Stimulated activated memory B cell treated with anti-CD40 and anti-IgM and Interleukin-4, amounts not matched to agents 10 μg/mL and 1 μg/mL and 100 μg/mL, for 72 hours (primary cell): ENCODE measurements at regions not wholly inside any gene's neighbourhood (a gene's known extent, or its start where the extent isn't known, plus 50 kb on each side); places are given as distances from the start of the nearest gene placed in this dataset.

Experiments
- ATAC-seq: fragments of 150-1000 bp; cut with Tn5 transposase; 2 replicates; pipeline ENCODE4 v1.10.0; 2021
- H3K27ac Mint-ChIP-seq: one replicate; pipeline ENCODE4 v1.8.0; 2022; ENCODE audit warnings: mild to moderate bottlenecking, mixed read lengths
- H3K27me3 Mint-ChIP-seq: one replicate; pipeline ENCODE4 v1.8.0; 2022; ENCODE audit warnings: mixed read lengths
- H3K36me3 Mint-ChIP-seq: one replicate; pipeline ENCODE4 v1.8.0; 2022; ENCODE audit warnings: mixed read lengths
- H3K4me1 Mint-ChIP-seq: one replicate; pipeline ENCODE4 v1.8.0; 2022; ENCODE audit warnings: mixed read lengths
- H3K4me3 Mint-ChIP-seq: one replicate; pipeline ENCODE4 v1.8.0; 2022; ENCODE audit warnings: mild to moderate bottlenecking, moderate library complexity, mixed read lengths
- H3K9me3 Mint-ChIP-seq: one replicate; pipeline ENCODE4 v1.8.0; 2022; ENCODE audit warnings: mixed read lengths

DNA sequence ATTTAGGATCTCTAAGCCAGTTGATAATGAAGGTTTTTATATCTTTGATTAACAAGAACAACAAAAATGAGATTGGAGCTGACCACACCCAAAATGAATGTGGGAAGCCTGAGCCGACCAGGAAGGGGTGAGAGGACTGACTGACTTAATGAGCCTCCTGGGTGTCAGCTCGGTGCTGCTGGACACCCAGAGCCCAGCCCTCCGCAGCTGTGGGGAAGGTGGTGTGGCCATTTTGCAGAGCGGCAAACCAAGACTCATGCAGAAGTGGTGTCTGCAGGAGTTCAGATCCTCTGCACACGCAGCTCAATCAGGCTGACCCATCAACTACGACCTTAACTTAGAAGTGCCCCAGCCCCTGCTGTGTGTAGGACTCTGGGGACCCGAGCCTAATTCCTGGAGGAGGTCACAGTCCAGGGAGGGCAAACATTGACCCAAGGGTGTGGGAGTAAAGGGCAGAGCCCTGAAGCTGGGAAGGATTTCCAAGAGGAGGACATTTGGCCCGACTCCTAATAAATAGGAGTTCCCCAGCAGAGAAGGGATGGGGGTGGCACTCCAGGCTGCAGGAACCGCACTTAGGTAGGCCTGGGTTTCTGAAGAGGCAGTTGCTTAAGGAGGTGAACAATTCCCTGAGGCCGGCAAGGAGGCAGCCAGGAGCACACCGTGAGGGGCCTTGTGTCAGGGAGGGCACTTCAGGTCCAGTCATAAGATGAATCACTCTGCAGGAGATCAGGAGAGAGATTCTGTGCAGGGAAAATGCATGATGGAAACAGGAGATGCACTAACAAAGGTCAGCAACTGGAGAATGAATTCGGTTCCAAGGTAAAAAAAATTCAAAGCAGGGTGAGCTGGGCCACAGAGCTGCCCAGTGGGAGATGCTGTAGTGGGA is 197.1 kb upstream of the TPM1 start:
- no peaks in the 10 kb centered on the region for H3K9me3 Mint-ChIP-seq
- H3K27me3 Mint-ChIP-seq = peaks cover 31% of the 10 kb centered on the region

DNA sequence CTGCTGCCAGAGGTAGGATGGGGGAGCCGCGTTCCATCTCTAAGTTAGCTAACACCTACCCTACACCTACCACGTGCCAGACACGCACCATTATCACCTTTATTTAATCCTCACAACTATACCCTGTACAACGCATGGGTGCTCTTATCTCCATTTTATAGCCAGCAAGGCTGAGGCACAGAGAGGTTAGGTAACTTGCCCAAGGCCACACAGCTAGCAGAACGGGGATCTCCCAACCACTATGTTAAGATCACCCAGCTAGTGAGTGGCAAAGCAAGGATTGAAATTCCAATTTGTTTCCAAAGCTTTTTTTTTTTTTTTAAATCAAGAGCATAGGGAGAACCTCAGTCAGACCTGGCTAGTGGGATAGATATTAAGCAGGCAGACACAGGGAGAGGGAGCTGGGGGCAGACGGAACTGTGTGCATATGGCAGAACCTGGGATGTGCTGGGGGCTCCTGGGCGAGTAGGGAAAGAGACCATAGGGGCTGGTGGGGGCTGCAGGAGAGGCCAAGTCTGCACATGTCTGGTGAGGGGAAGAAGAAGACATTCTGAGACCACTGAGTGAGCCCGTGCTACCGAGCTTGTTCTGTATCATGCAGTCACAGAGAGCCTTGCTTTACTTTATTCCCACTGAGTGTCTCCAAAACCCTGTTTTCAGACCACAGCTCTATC is 196.3 kb upstream of the TPM1 start:
- peaks cover 31% of the 10 kb centered on the region for H3K27me3 Mint-ChIP-seq
- no peaks in the 10 kb centered on the region for H3K4me1 Mint-ChIP-seq
- no peaks in the 10 kb centered on the region for H3K9me3 Mint-ChIP-seq
- no peak for ATAC-seq
- no peaks in the 10 kb centered on the region for H3K36me3 Mint-ChIP-seq
- no peak overlapping the region for H3K4me3 Mint-ChIP-seq
- no peak overlapping the region for H3K27ac Mint-ChIP-seq

More for the DNA sequence above, 197.1 kb upstream of the TPM1 start:
- Mint-ChIP-seq H3K4me3 (no peak overlapping the region), H3K27ac (no peak overlapping the region), H3K4me1 (no peaks in the 10 kb centered on the region), H3K36me3 (no peaks in the 10 kb centered on the region)
- no peak for ATAC-seq

DNA sequence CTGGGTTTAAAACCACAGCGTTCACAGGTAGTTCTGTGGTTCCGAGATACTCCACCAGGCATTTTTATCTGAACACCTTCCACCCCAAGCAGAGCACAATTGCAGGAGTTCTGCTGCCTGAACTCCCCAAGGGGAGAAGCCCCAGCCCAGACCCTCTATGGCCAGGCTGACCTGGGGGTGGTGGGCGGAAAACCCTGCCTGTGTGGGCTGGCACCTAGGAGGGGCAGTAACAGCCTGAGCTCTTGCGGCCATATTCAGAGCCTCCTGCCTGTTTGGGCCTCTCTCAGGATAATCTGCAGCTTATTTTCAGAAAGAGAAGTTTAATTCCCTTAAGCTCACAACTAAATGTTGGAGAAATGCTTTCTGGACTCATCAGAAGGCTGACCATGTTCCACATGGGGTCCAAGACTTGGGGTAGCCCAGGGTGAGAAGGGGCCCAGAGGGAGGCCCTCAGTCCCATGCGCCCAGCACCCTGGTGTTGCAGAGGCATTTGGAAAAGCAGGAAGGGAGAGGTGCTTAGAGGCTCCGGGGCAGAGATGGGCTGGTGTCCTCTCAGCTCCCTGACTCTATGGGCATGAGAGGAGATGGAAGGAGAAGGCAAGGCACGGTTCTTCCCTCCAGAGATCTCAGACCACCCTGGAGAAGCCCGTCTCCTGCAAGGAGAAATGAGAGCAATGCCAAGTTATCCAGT is 195.6 kb upstream of the TPM1 start:
- no peaks in the 10 kb centered on the region for H3K4me1 Mint-ChIP-seq
- H3K27me3 Mint-ChIP-seq = peaks cover 31% of the 10 kb centered on the region
- H3K4me3 Mint-ChIP-seq = no peak overlapping the region
- no peak for ATAC-seq
- no peak overlapping the region for H3K27ac Mint-ChIP-seq
- H3K9me3 Mint-ChIP-seq = no peaks in the 10 kb centered on the region
- H3K36me3 Mint-ChIP-seq = no peaks in the 10 kb centered on the region

DNA sequence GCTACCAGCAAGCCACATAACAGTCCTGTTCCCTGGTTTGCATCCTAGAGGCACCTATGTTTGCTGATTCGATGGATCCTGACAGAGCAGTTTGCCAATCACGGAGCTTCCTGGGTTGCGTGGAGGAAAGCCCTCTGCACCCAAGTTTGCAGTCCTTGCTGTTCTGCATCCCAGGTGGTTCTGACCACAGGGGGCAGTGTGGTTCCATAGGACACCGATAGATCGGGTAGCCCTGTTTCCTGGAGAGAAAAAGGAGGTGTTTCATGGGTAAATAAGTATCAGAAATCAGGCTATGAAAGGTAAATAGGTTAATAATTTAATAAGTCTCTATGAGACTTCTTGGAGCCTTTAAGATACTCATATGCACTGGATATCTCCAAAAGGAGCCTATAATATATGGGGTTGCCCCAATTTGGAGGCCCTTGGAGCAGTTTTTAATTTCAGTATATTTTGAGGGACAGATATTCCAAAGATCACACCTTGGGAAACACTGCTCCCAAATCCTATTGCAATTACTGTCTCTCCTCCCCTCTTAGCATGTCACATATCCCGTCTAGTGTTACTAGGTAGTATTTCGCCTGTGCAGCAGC is 194.6 kb upstream of the TPM1 start:
- no peak overlapping the region for H3K27ac Mint-ChIP-seq
- no peaks in the 10 kb centered on the region for H3K4me1 Mint-ChIP-seq
- no peak for ATAC-seq
- peaks cover 31% of the 10 kb centered on the region for H3K27me3 Mint-ChIP-seq
- H3K36me3 Mint-ChIP-seq = no peaks in the 10 kb centered on the region
- no peak overlapping the region for H3K4me3 Mint-ChIP-seq
- H3K9me3 Mint-ChIP-seq = no peaks in the 10 kb centered on the region

DNA sequence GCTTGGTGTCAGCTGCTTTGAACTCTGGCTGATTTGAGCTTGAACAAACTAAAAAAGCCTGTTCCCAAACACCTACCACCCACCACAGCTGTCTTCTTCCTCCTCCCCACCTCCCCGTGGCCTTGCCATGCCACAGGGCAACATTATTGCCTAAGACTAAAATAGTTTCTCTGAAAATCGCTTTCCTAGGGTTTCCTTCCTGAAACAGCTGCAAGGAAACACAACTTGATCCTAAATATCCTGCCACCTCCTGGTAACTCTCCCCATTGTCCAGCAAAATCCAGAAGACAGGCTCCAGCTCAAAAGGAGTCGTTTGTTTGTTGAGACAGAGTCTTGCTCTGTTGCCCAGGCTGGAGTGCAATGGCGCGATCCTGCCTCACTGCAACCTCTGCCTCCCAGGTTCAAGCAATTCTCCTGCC is 193.9 kb upstream of the TPM1 start:
- Mint-ChIP-seq H3K9me3 (no peaks in the 10 kb centered on the region), H3K36me3 (no peaks in the 10 kb centered on the region), H3K27ac (no peak overlapping the region), H3K4me1 (no peaks in the 10 kb centered on the region), H3K27me3 (peaks cover 31% of the 10 kb centered on the region), H3K4me3 (no peak overlapping the region)
- ATAC-seq = no peak

DNA sequence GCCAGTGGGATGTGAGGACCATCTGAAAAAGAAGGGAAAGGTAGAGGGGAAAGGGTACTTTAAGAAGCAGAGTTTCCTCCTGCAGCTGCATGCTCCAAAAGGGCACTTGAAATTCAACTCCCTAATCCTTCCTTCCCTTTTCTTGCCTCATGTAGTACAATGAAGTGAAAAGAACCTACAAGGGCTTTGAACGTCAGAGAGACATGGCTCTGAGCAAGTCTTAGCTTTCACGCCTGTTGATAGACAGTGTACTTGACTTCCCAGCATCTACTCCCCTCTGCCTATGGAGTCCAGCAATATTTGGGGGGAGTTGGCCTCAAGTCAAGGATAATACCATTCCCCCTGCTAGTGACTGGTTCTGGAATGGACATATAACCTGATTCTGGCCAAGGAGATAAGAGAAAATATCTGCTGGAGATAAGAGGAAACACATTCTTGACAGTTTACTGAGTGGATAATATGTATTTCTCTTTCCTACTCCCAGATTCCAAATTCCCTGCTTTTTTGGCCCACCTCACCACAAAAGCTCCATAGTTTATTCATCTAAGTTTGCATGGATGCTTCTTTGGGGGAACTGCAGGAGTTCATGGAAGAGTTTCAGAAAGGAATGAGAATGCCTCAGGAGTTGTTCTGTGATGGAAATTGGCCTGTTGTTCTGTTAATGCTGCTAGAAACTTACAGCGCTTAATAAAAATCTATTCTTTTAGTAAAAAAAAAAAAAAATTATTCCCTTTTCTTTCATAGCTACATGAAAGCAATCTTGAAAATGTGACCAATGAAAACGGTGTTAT is 193.0 kb upstream of the TPM1 start:
- no peaks in the 10 kb centered on the region for H3K36me3 Mint-ChIP-seq
- H3K4me1 Mint-ChIP-seq = no peaks in the 10 kb centered on the region
- no peak overlapping the region for H3K4me3 Mint-ChIP-seq
- no peaks in the 10 kb centered on the region for H3K9me3 Mint-ChIP-seq
- no peak overlapping the region for H3K27ac Mint-ChIP-seq
- peaks cover 30% of the 10 kb centered on the region for H3K27me3 Mint-ChIP-seq
- no peak for ATAC-seq

DNA sequence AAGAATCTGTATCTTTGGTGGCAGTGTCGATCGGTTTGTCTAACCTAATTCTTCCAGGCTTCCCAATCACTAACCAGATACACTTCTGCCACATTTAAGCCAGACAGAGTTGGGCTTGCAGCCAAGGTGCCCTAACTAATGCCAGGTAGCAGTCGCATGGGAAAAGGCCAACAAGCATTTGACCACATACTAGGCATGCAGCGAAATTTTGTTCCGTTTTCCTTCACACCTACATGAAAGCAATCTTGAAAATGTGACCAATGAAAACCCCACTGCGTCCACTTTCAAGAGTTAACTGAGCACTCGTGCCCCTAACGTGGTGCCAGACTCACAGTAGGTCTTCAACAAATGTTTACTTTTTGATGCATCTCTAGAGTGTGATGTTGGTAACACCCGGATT is 192.2 kb upstream of the TPM1 start:
- H3K27ac Mint-ChIP-seq = no peak overlapping the region
- no peaks in the 10 kb centered on the region for H3K36me3 Mint-ChIP-seq
- H3K9me3 Mint-ChIP-seq = no peaks in the 10 kb centered on the region
- no peaks in the 10 kb centered on the region for H3K4me1 Mint-ChIP-seq
- H3K4me3 Mint-ChIP-seq = no peak overlapping the region
- peaks cover 22% of the 10 kb centered on the region for H3K27me3 Mint-ChIP-seq
- no peak for ATAC-seq

DNA sequence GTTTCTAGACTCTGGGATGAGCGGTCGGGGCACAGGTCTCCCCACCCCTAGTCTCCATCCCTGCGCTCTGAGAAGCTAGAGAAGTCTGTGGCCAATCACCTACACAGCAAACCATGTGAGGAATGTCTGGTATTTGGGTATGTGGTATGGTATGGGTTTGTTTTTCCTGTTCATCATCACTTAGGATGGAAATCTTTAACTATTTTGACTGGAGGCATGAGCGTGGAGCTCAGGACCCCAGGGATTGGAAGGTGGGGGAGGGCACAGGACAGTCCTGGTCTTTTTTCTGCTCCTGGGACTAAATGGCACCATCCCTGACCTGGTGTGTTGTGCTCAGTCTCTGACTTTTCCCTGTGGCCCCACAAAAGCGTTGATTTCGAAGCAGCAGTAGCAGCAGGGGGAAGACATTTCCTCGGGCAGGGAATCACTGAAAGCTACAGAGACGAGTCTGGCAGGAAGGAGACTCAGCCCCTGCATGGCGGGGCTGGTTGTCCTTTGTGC is 191.7 kb upstream of the TPM1 start:
- ATAC-seq = no peak

DNA sequence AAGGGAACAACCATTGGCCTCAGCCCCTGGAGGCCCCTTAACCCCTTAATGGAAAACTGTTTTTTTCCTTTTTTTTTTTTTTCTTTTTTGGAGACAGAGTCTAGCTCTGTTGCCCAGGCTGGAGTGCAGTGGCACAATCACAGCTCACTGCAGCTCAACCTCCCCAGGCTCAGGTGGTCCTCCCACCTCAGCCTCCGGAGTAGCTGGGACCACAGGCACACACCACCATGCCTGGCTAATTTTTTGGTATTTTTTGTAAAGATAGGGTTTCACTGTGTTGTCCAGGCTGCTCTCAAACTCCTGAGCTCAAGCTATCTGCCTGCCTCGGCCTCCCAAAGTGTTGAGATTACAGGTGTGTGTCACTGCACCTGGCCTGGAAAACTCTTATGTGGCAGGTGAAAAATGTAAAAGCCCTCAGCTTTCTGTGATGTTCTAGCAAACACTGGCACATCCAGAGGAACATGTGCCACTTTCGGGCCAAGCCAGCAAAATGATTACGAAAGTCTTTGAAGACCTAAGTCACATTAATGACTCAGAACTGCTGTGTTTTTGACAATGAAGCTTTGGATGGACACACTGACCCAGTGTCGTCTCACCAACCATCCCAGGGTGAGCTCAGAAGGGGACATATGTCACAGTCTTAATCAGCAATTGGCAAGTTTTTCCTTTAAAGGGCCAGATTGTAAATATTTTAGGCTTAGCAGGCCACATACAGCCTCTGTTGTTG is 189.3 kb upstream of the TPM1 start:
- H3K4me1 Mint-ChIP-seq = no peaks in the 10 kb centered on the region
- no peak for ATAC-seq
- H3K4me3 Mint-ChIP-seq = no peak overlapping the region
- peaks cover 23% of the 10 kb centered on the region for H3K27me3 Mint-ChIP-seq
- no peaks in the 10 kb centered on the region for H3K36me3 Mint-ChIP-seq
- H3K9me3 Mint-ChIP-seq = no peaks in the 10 kb centered on the region
- no peak overlapping the region for H3K27ac Mint-ChIP-seq

More for the DNA sequence above, 191.7 kb upstream of the TPM1 start:
- Mint-ChIP-seq H3K4me3 (no peak overlapping the region), H3K27ac (no peak overlapping the region), H3K9me3 (no peaks in the 10 kb centered on the region), H3K36me3 (no peaks in the 10 kb centered on the region), H3K4me1 (no peaks in the 10 kb centered on the region), H3K27me3 (peaks cover 21% of the 10 kb centered on the region)

DNA sequence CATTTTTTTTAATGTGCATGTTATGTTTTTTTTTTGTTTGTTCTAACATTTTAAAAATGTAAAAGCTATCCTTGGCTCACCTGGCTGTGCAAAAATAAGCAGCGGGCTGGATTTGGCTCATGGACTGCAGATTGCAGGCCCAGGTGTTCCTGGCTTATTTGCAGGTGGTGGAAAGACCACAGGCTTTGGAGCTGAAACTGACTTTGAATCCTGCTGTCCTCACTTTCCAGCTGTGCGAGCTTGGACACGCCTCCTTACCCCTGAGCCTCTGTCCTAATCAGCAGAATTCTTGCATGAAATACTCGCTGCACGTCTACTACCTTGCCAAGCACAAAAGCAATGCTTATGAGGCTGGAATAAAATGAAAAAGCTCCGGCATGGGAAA is 188.7 kb upstream of the TPM1 start:
- H3K4me3 Mint-ChIP-seq = no peak overlapping the region
- H3K9me3 Mint-ChIP-seq = no peaks in the 10 kb centered on the region
- no peaks in the 10 kb centered on the region for H3K36me3 Mint-ChIP-seq
- H3K4me1 Mint-ChIP-seq = no peaks in the 10 kb centered on the region
- ATAC-seq = no peak
- H3K27ac Mint-ChIP-seq = no peak overlapping the region
- H3K27me3 Mint-ChIP-seq = peaks cover 23% of the 10 kb centered on the region

DNA sequence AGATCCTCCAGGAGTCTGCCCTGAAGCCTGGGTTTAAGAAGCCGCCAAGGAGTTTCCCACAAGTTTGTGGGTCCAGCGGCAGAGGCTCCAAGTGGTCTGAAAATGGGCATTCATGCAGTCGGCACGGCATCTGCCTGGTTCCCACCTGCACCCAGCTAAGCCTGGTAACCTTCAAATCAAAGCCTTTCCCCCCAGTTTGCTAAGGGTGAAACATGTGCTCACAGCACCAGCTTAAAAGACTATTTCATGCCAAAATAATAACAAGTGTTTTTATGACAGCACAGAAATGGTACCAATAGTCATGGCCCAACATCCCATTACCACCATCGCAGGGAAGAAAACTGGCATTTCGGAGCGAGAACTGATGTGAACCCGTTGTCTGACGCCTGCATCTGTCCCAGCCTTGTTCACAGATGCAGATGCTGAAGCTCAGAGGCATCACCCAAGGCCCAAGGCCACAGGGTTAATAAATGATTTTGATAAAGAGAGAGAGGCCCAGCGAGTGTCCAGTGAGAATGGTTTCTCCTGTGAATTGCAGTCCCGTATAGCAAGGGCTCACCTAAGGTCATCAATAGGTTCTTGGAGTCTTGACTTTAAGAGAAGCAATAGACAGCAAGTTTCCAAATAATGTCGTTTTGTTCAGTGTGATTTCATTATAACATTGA is 188.0 kb upstream of the TPM1 start:
- Mint-ChIP-seq H3K9me3 (no peaks in the 10 kb centered on the region), H3K27me3 (peaks cover 27% of the 10 kb centered on the region), H3K4me3 (no peak overlapping the region), H3K27ac (no peak overlapping the region), H3K4me1 (no peaks in the 10 kb centered on the region), H3K36me3 (no peaks in the 10 kb centered on the region)
- ATAC-seq = no peak

DNA sequence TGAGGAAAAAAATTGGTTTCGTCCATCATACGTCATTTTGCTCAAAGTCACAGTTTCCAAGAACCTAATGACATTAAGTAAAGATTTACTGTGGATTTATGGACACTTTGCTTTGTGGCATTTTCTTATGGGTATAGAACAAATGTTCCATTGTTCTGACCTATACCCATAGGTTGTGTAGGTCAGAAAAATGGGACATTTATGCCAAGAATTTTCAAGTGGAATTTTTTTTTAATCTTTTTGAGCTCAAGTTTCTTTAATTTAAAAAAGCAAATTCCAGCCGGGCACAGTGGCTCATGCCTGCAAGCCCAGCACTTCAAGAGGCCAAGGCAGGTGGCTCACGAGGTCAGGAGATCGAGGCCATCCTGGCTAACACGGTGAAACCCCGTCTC is 187.5 kb upstream of the TPM1 start:
- no peaks in the 10 kb centered on the region for H3K36me3 Mint-ChIP-seq
- no peak for ATAC-seq
- H3K4me1 Mint-ChIP-seq = no peaks in the 10 kb centered on the region
- H3K27ac Mint-ChIP-seq = no peak overlapping the region
- H3K27me3 Mint-ChIP-seq = peaks cover 32% of the 10 kb centered on the region
- H3K9me3 Mint-ChIP-seq = no peaks in the 10 kb centered on the region
- no peak overlapping the region for H3K4me3 Mint-ChIP-seq

DNA sequence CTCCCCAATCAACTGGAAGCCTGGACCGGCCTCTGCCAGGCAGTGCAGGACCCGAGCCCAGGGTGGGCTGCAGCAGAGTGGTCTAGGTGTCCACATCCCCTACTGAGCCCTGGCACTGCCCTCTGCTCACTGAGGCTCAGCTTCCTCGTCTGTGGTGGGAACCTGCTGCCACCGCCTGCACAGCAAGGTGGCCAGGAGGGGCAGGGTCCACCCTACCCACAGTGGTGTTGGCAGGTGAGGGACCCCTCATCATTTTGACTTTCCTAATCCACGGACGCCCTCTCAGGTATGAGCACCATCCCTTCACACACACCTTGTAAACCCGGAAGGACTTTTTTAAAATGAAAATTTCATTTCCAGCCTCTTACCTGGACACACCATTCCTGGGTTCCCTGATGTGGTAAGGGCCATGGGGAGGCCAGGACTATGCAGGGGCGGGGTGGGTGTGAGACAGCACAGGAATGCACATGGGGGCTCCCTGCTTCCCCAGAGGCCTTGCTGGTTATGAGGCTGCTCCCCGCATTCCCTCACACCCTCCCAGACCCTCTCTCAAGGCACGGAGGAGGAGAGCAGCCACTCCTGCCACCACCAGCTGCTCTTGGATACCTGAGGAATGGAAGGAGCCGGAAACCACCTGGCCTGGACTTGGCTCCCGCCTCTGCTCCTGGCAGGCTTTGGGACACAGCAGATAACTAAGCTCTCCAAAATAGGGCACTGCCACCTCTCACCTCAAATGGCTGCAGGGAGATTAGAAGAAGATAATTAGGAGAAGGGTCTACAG is 185.9 kb upstream of the TPM1 start:
- Mint-ChIP-seq H3K9me3 (no peaks in the 10 kb centered on the region), H3K27me3 (peaks cover 41% of the 10 kb centered on the region), H3K27ac (no peak overlapping the region), H3K4me1 (no peaks in the 10 kb centered on the region), H3K4me3 (no peak overlapping the region), H3K36me3 (no peaks in the 10 kb centered on the region)
- ATAC-seq = peak; percentile 39
